ENCODE measurements at regions not wholly inside any gene's neighbourhood (a gene's known extent, or its start where the extent isn't known, plus 50 kb on each side); places are given as distances from the start of the nearest gene placed in this dataset.
"Not testable (repeated sequence)": the region's sequence is repeated elsewhere in the genome, so short reads cannot be mapped to it uniquely, and the experiment has no call there.

DNA sequence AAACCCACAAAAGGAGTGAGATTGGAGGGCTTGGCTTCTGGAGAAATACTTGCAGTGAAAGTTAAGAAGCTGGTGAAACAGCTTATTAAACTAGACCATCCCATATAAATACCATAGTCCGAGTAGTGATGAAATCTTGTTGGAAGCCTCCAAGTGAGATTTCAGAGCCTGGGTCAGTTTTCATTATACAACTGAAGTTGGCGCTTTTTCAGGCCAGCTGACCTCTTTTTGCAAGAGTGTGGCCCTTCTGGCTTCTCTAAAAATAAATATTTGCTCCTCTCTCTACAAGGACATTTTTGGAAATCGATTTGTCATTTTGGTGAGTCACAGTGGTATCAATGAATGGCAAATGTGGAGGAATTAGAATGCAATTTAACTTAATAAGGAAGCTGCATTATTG is 51.2 kb upstream of the THRB start:
- H3K4me3 ChIP-seq (ENCODE audit: low read length): peak overlapping the region; percentile 42
- no peaks in the 10 kb centered on the region for H3K36me3 ChIP-seq (ENCODE audit: control insufficient read depth, insufficient read depth, low read length, severe bottlenecking)
- H3K4me1 ChIP-seq (ENCODE audit: control insufficient read depth, insufficient read depth, low read length): peaks cover 13% of the 10 kb centered on the region
- no peak overlapping the region for H3K9ac ChIP-seq (ENCODE audit: low read length)
- H3K9me3 ChIP-seq (ENCODE audit: control insufficient read depth, low read length): no peaks in the 10 kb centered on the region
- peak; percentile 60 for DNase-seq (ENCODE audit: low read depth)
- H3K27me3 ChIP-seq (replicated peaks; ENCODE audit: control insufficient read depth, insufficient read depth, low read length): no peaks in the 10 kb centered on the region

DNA sequence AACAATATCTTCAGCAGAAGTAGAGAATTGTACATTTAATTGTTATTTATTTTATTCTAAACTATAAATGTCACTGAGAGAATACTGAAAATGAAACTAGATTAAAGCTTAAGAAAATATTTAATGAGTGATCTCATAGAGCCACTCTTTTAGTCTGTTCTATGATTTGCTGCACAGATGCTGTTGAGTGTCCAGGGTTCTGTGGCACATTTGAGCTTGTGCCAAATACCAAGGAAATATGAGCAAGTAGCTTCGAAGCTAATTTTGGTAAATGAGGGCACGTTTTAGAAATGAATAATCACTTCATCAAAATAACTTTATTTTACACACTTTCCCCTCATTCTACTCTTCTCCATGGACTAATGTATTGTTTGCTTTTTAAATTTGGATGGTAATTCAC is 53.6 kb upstream of the THRB start:
- no peaks in the 10 kb centered on the region for H3K36me3 ChIP-seq (ENCODE audit: control insufficient read depth, insufficient read depth, low read length, severe bottlenecking)

GRCh38 chr3:24550588-24550987 is 55.9 kb upstream of the THRB start:
- H3K36me3 ChIP-seq (ENCODE audit: control insufficient read depth, insufficient read depth, low read length, severe bottlenecking): no peaks in the 10 kb centered on the region
- peaks cover 11% of the 10 kb centered on the region for H3K4me1 ChIP-seq (ENCODE audit: control insufficient read depth, insufficient read depth, low read length)
- H3K27me3 ChIP-seq (replicated peaks; ENCODE audit: control insufficient read depth, insufficient read depth, low read length): no peaks in the 10 kb centered on the region
- H3K9ac ChIP-seq (ENCODE audit: low read length): no peak overlapping the region
- no peak overlapping the region for H3K4me3 ChIP-seq (ENCODE audit: low read length)
- no peaks in the 10 kb centered on the region for H3K9me3 ChIP-seq (ENCODE audit: control insufficient read depth, low read length)
- DNase-seq (ENCODE audit: low read depth): no peak

More for the DNA sequence above, 53.6 kb upstream of the THRB start:
- Histone ChIP-seq H3K9me3 (ENCODE audit: control insufficient read depth, low read length) (no peaks in the 10 kb centered on the region), H3K27me3 (replicated peaks; ENCODE audit: control insufficient read depth, insufficient read depth, low read length) (no peaks in the 10 kb centered on the region), H3K4me3 (ENCODE audit: low read length) (no peak overlapping the region), H3K9ac (ENCODE audit: low read length) (no peak overlapping the region), H3K4me1 (ENCODE audit: control insufficient read depth, insufficient read depth, low read length) (peaks cover 13% of the 10 kb centered on the region)
- peak; percentile 13 for DNase-seq (ENCODE audit: low read depth)

GRCh38 chr3:24551626-24552025 is 57.0 kb upstream of the THRB start:
- Histone ChIP-seq H3K36me3 (ENCODE audit: control insufficient read depth, insufficient read depth, low read length, severe bottlenecking) (no peaks in the 10 kb centered on the region), H3K27me3 (replicated peaks; ENCODE audit: control insufficient read depth, insufficient read depth, low read length) (no peaks in the 10 kb centered on the region), H3K9ac (ENCODE audit: low read length) (no peak overlapping the region), H3K4me1 (ENCODE audit: control insufficient read depth, insufficient read depth, low read length) (peaks cover 3% of the 10 kb centered on the region), H3K9me3 (ENCODE audit: control insufficient read depth, low read length) (no peaks in the 10 kb centered on the region), H3K4me3 (ENCODE audit: low read length) (no peak overlapping the region)
- DNase-seq (ENCODE audit: low read depth): no peak

DNA sequence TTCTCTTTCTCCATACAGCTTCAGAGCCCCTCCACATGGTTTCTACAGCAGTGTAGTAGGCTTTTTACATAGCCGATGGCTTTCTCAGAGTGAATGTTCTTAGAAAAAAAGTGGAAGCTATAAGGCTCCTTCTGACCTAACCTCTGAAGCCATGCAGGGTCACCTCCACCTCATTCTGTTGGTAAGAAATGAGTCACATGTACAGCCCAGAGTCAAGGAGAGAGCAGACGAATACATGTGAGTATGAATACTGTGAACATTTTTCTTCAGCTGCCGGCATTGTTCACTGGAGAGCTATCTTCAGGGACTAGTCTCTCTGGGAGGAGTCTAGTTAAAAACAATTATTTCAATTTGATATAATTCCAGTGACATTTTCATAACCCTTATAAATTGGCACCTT is 68.2 kb upstream of the THRB start:
- Histone ChIP-seq H3K4me3 (ENCODE audit: low read length) (no peak overlapping the region), H3K9ac (ENCODE audit: low read length) (no peak overlapping the region), H3K36me3 (ENCODE audit: control insufficient read depth, insufficient read depth, low read length, severe bottlenecking) (no peaks in the 10 kb centered on the region), H3K4me1 (ENCODE audit: control insufficient read depth, insufficient read depth, low read length) (no peaks in the 10 kb centered on the region), H3K9me3 (ENCODE audit: control insufficient read depth, low read length) (peaks cover 7% of the 10 kb centered on the region), H3K27me3 (replicated peaks; ENCODE audit: control insufficient read depth, insufficient read depth, low read length) (no peaks in the 10 kb centered on the region)
- no peak for DNase-seq (ENCODE audit: low read depth)

DNA sequence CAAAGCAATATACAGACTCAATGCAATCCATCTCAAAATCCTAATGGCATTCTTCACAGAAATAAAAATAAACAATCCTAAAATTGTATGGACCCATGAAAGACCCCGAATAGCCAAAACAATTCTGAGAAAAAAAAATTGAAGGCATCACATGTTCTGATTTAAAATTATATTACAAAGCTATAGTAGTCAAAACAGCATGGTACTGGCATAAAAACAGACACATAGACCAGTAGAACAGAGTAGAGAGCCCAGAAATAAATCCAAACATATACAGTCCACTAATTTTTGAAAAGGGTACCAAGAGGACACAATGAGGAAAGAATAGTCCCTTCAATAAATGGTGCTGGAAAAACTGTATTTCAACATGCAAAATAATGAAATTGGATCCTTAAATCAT is 70.4 kb upstream of the THRB start:
- DNase-seq (ENCODE audit: low read depth): no peak
- no peaks in the 10 kb centered on the region for H3K36me3 ChIP-seq (ENCODE audit: control insufficient read depth, insufficient read depth, low read length, severe bottlenecking)
- no peaks in the 10 kb centered on the region for H3K27me3 ChIP-seq (replicated peaks; ENCODE audit: control insufficient read depth, insufficient read depth, low read length)
- no peaks in the 10 kb centered on the region for H3K4me1 ChIP-seq (ENCODE audit: control insufficient read depth, insufficient read depth, low read length)
- H3K9me3 ChIP-seq (ENCODE audit: control insufficient read depth, low read length): peaks cover 7% of the 10 kb centered on the region
- H3K4me3 ChIP-seq (ENCODE audit: low read length): no peak overlapping the region
- no peak overlapping the region for H3K9ac ChIP-seq (ENCODE audit: low read length)

GRCh38 chr3:24565656-24566055 is 71.0 kb upstream of the THRB start:
- Histone ChIP-seq H3K9me3 (ENCODE audit: control insufficient read depth, low read length) (peaks cover 7% of the 10 kb centered on the region), H3K4me1 (ENCODE audit: control insufficient read depth, insufficient read depth, low read length) (no peaks in the 10 kb centered on the region), H3K4me3 (ENCODE audit: low read length) (no peak overlapping the region), H3K36me3 (ENCODE audit: control insufficient read depth, insufficient read depth, low read length, severe bottlenecking) (no peaks in the 10 kb centered on the region), H3K9ac (ENCODE audit: low read length) (no peak overlapping the region), H3K27me3 (replicated peaks; ENCODE audit: control insufficient read depth, insufficient read depth, low read length) (no peaks in the 10 kb centered on the region)
- DNase-seq (ENCODE audit: low read depth): no peak

DNA sequence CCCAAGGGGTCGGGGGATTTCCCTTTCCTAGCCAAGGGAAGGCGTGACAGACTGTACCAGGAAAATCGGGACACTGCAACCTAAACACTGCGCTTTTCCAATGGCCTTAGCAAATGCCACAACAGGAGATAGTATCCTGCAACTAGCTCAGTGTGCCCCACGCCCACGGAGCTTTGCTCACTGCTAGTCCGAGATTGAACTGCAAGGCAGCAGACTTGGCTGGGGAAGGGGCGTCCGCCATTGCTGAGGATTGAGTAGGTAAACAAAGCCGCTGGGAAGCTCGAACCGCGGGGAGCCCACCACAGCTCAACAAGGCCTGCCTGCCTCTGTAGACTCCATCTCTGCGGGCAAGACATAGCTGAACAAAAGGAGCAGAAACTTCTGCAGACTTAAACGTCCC is 72.3 kb upstream of the THRB start:
- Histone ChIP-seq H3K36me3 (ENCODE audit: control insufficient read depth, insufficient read depth, low read length, severe bottlenecking) (no peaks in the 10 kb centered on the region), H3K4me1 (ENCODE audit: control insufficient read depth, insufficient read depth, low read length) (no peaks in the 10 kb centered on the region), H3K9me3 (ENCODE audit: control insufficient read depth, low read length) (peaks cover 13% of the 10 kb centered on the region), H3K27me3 (replicated peaks; ENCODE audit: control insufficient read depth, insufficient read depth, low read length) (no peaks in the 10 kb centered on the region), H3K4me3 (ENCODE audit: low read length) (no peak overlapping the region), H3K9ac (ENCODE audit: low read length) (no peak overlapping the region)
- DNase-seq (ENCODE audit: low read depth): no peak

DNA sequence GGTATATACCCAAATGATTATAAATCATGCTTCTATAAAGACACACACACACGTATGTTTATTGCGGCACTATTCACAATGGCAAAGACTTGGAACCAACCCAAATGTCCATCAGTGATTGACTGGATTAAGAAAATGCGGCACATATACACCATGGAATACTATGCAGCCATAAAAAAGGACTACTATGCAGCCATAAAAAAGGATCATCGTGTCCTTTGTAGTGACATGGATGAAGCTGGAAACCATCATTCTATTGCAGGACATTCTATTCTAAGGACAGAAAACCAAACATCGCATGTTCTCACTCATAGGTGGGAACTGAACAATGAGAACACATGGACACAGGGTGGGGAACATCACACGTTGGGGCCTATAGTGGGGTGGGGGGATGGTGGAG is 77.8 kb upstream of the THRB start:
- not testable (repeated sequence) for H3K9me3 ChIP-seq (ENCODE audit: control insufficient read depth, low read length); H3K27me3 ChIP-seq (replicated peaks; ENCODE audit: control insufficient read depth, insufficient read depth, low read length); H3K4me1 ChIP-seq (ENCODE audit: control insufficient read depth, insufficient read depth, low read length); H3K9ac ChIP-seq (ENCODE audit: low read length); DNase-seq (ENCODE audit: low read depth); H3K4me3 ChIP-seq (ENCODE audit: low read length); H3K36me3 ChIP-seq (ENCODE audit: control insufficient read depth, insufficient read depth, low read length, severe bottlenecking)

DNA sequence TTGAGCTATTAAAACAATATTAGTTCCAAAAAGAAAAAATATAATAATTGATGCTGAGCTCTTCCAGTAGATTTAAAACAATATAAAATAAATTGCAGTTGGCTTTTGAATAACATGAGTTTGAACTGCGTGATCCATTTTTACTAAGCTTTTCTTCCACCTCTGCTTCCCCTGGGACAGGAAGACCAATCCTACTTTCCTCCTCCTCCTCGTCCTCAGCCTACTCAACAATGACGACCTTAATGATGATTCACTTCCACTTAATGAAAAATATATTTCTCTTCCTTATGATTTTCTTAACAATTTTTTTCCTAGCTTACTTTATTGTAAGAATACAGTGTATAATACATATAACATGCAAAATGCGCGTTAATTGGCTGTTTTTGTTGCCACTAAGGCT is 78.9 kb upstream of the THRB start:
- Histone ChIP-seq H3K36me3 (ENCODE audit: control insufficient read depth, insufficient read depth, low read length, severe bottlenecking) (no peaks in the 10 kb centered on the region), H3K27me3 (replicated peaks; ENCODE audit: control insufficient read depth, insufficient read depth, low read length) (no peaks in the 10 kb centered on the region), H3K4me3 (ENCODE audit: low read length) (no peak overlapping the region), H3K4me1 (ENCODE audit: control insufficient read depth, insufficient read depth, low read length) (no peaks in the 10 kb centered on the region), H3K9ac (ENCODE audit: low read length) (no peak overlapping the region), H3K9me3 (ENCODE audit: control insufficient read depth, low read length) (peaks cover 6% of the 10 kb centered on the region)
- DNase-seq (ENCODE audit: low read depth): no peak

GRCh38 chr3:24578324-24578723 is 83.7 kb upstream of the THRB start:
- no peak for DNase-seq (ENCODE audit: low read depth)
- Histone ChIP-seq H3K4me1 (ENCODE audit: control insufficient read depth, insufficient read depth, low read length) (no peaks in the 10 kb centered on the region), H3K4me3 (ENCODE audit: low read length) (no peak overlapping the region), H3K9ac (ENCODE audit: low read length) (no peak overlapping the region), H3K9me3 (ENCODE audit: control insufficient read depth, low read length) (no peaks in the 10 kb centered on the region), H3K36me3 (ENCODE audit: control insufficient read depth, insufficient read depth, low read length, severe bottlenecking) (no peaks in the 10 kb centered on the region), H3K27me3 (replicated peaks; ENCODE audit: control insufficient read depth, insufficient read depth, low read length) (no peaks in the 10 kb centered on the region)

GRCh38 chr3:24578951-24579421 is 84.3 kb upstream of the THRB start:
- Histone ChIP-seq H3K4me1 (ENCODE audit: control insufficient read depth, insufficient read depth, low read length) (no peaks in the 10 kb centered on the region), H3K36me3 (ENCODE audit: control insufficient read depth, insufficient read depth, low read length, severe bottlenecking) (no peaks in the 10 kb centered on the region), H3K9me3 (ENCODE audit: control insufficient read depth, low read length) (no peaks in the 10 kb centered on the region), H3K9ac (ENCODE audit: low read length) (no peak overlapping the region), H3K4me3 (ENCODE audit: low read length) (no peak overlapping the region), H3K27me3 (replicated peaks; ENCODE audit: control insufficient read depth, insufficient read depth, low read length) (no peaks in the 10 kb centered on the region)
- no peak for DNase-seq (ENCODE audit: low read depth)
